ENCODE measurements at regions not wholly inside any gene's neighbourhood (a gene's known extent, or its start where the extent isn't known, plus 50 kb on each side); places are given as distances from the start of the nearest gene placed in this dataset.
A peak's percentile ranks its signal among the peaks of the same experiment; 100 is the strongest.

DNA sequence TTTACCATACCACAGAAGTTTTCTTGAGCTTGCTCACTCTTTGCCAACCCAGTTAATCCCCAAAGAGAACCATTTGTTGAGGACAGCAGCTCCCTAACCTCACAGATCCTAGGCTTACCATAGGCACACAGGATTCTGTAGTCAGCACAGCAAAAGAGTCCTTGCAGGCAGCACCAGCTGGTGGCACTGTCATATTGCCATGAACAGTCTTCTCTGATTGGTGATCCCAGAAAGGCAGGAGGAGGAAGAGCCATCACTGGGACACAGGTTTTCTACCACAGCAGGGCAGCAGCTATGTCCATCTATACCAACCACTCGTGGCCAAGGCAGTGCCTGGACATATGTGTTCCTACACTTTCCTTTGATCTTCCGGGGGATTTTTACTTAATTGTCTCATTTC lies 297.1 kb upstream of the CD180 start:
- H3K9me2 ChIP-seq (ENCODE audit: insufficient read depth) = no peaks in the 10 kb centered on the region
- no peak overlapping the region for H3K4me3 ChIP-seq (replicated peaks in 1 of 2; ENCODE audit: low read depth in 1 of 2, low read length in 2 of 2)
- H3K36me3 ChIP-seq (ENCODE audit: control insufficient read depth in 1 of 2, insufficient read depth in 2 of 2, low read length in 2 of 2) = no peaks in the 10 kb centered on the region
- H3K27me3 ChIP-seq (ENCODE audit: insufficient read depth, low read length) = no peaks in the 10 kb centered on the region
- ChIA-PET CTCF (interaction anchor here (0.6 to 1.1 kb wide), 3 partner anchors 14 to 759 kb away, joined by 3 to 4 read pairs (median 3); no protein-coding TSS in a partner anchor), RAD21 (ENCODE audit: low non-redundant PET in 1 of 2, low total read pairs in 2 of 2, uncharacterized antibody in 2 of 2, unreplicated experiment in 2 of 2) (interaction anchor here in 1 of 2 experiments (0.6 kb wide), 1 partner anchor 778 kb away, joined by 4 read pairs; no protein-coding TSS in a partner anchor), POLR2A (no interaction called here)
- no peaks in the 10 kb centered on the region for H3K4me1 ChIP-seq (ENCODE audit: control insufficient read depth in 1 of 2, insufficient read depth in 2 of 2, low read length in 2 of 2)
- no peak overlapping the region for H3K4me2 ChIP-seq (ENCODE audit: low read length)
- no peak overlapping the region for H3K27ac ChIP-seq (ENCODE audit: low read depth, low read length)
- H3K9me3 ChIP-seq (ENCODE audit: control insufficient read depth in 1 of 2, insufficient read depth in 1 of 2, low read depth in 1 of 2, low read length in 2 of 2) = no peaks in the 10 kb centered on the region
- no peaks in the 10 kb centered on the region for H3K79me2 ChIP-seq (ENCODE audit: insufficient read depth, low read length)
- DNase-seq (ENCODE audit: low read depth, low spot score) (peak; percentile 3), ATAC-seq (peak; percentile 78)
- H3K9ac ChIP-seq (ENCODE audit: low read length) = no peak overlapping the region
- peak; percentile 20 to 28 (median 27); a peak in 4 of 6 replicates for TF ChIP-seq CTCF (IDR thresholded peaks at IDR 0.05 in 2 of 3, conservative IDR thresholded peaks at IDR 0.05 in 1 of 3; ENCODE audit: borderline replicate concordance in 1 of 3, insufficient read depth in 1 of 3, low read depth in 2 of 3, low read length in 2 of 3)
- peak; percentile 52 for TF ChIP-seq RAD21 (IDR thresholded peaks at IDR 0.05; ENCODE audit: low read depth)
- no peak for TF ChIP-seq FOSL1 (IDR thresholded peaks at IDR 0.05; ENCODE audit: low read depth)
- intact Hi-C loops (cut with micrococcal nuclease) = loop anchor here (1.0 to 10.0 kb wide), 2 partner anchors 249 to 759 kb away; no protein-coding TSS in a partner anchor
- H2AFZ ChIP-seq (ENCODE audit: low read depth, low read length, poor library complexity, severe bottlenecking) = no peak overlapping the region
- H4K20me1 ChIP-seq (ENCODE audit: insufficient read depth) = no peaks in the 10 kb centered on the region
- no TSS peak for BruUV-seq (replicated peaks)

DNA sequence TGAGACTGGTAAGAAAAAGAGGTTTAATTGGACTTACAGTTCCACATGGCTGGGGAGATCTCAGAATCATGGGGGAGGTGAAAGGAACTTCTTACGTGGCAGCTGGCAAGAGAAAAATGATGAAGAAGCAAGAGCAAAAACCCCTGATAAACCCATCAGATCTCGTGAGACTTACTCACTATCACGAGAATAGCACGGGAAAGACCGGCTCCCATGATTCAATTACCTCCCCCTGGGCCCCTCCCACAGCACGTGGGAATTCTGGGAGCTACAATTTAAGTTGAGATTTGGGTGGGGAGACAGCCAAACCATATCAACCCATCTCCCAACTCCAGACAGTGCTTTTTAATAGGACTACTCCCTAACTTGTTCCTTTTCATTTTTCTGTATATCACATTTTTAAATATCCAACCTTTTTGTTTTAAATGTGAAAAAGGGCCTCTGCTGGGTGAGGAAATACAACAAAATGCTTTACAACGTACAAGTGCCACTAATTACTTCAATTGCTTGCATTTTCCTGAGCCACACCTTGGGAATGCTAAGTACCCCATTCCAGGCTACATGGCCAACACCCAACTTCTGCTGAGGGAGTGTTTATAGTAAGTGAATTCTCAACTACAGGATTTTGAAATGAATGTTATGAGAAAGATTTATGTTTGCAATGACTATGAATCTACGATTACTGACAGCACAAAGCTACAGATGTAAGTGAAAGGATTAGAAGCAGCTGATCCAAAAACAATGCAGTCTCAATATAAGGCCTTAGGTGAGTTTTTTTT lies 294.1 kb upstream of the CD180 start:
- no peaks in the 10 kb centered on the region for H3K4me1 ChIP-seq (ENCODE audit: control insufficient read depth in 1 of 2, insufficient read depth in 2 of 2, low read length in 2 of 2)
- H3K9me2 ChIP-seq (ENCODE audit: insufficient read depth) = no peaks in the 10 kb centered on the region
- H3K9ac ChIP-seq (ENCODE audit: low read length) = no peak overlapping the region
- ATAC-seq (no peak), DNase-seq (ENCODE audit: low read depth, low spot score) (no peak)
- H3K4me3 ChIP-seq (replicated peaks in 1 of 2; ENCODE audit: low read depth in 1 of 2, low read length in 2 of 2) = no peak overlapping the region
- no peaks in the 10 kb centered on the region for H3K9me3 ChIP-seq (ENCODE audit: control insufficient read depth in 1 of 2, insufficient read depth in 1 of 2, low read depth in 1 of 2, low read length in 2 of 2)
- no peak overlapping the region for H3K4me2 ChIP-seq (ENCODE audit: low read length)
- H3K27me3 ChIP-seq (ENCODE audit: insufficient read depth, low read length) = no peaks in the 10 kb centered on the region
- no peak overlapping the region for H2AFZ ChIP-seq (ENCODE audit: low read depth, low read length, poor library complexity, severe bottlenecking)
- ChIA-PET CTCF (no interaction called here), RAD21 (ENCODE audit: low non-redundant PET in 1 of 2, low total read pairs in 2 of 2, uncharacterized antibody in 2 of 2, unreplicated experiment in 2 of 2) (no interaction called here), POLR2A (no interaction called here)
- H3K79me2 ChIP-seq (ENCODE audit: insufficient read depth, low read length) = no peaks in the 10 kb centered on the region
- no peaks in the 10 kb centered on the region for H4K20me1 ChIP-seq (ENCODE audit: insufficient read depth)
- no peak overlapping the region for H3K27ac ChIP-seq (ENCODE audit: low read depth, low read length)
- no TSS peak for BruUV-seq (replicated peaks)
- H3K36me3 ChIP-seq (ENCODE audit: control insufficient read depth in 1 of 2, insufficient read depth in 2 of 2, low read length in 2 of 2) = no peaks in the 10 kb centered on the region
- intact Hi-C loops (cut with micrococcal nuclease) = loop anchor here (10.0 kb wide), 1 partner anchor 246 kb away; no protein-coding TSS in a partner anchor
- TF ChIP-seq CTCF (IDR thresholded peaks at IDR 0.05 in 2 of 3, conservative IDR thresholded peaks at IDR 0.05 in 1 of 3; ENCODE audit: borderline replicate concordance in 1 of 3, insufficient read depth in 1 of 3, low read depth in 2 of 3, low read length in 2 of 3) = no peak
- TF ChIP-seq POLR2A (IDR thresholded peaks at IDR 0.05; ENCODE audit: borderline replicate concordance, extremely low read depth, insufficient read depth, insufficient read length) = no peak
- TF ChIP-seq EGR1 (IDR thresholded peaks at IDR 0.05; ENCODE audit: low read depth) = no peak
- TF ChIP-seq FOSL1 (IDR thresholded peaks at IDR 0.05; ENCODE audit: low read depth) = no peak
- no peak for TF ChIP-seq ZNF274 (IDR thresholded peaks at IDR 0.05; ENCODE audit: low read depth, low read length)
- TF ChIP-seq JUND (IDR thresholded peaks at IDR 0.05) = no peak
- TF ChIP-seq ELF1 (IDR thresholded peaks at IDR 0.05; ENCODE audit: borderline replicate concordance, low read depth) = no peak
- no peak for TF ChIP-seq SP1 (IDR thresholded peaks at IDR 0.05; ENCODE audit: low read depth)
- TF ChIP-seq, protein P1, sequence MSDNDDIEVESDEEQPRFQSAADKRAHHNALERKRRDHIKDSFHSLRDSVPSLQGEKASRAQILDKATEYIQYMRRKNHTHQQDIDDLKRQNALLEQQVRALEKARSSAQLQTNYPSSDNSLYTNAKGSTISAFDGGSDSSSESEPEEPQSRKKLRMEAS (IDR thresholded peaks at IDR 0.05) = no peak
- no peak for TF ChIP-seq EZH2phosphoT487 (IDR thresholded peaks at IDR 0.05; ENCODE audit: borderline replicate concordance)
- TF ChIP-seq TCF7L2 (IDR thresholded peaks at IDR 0.05; ENCODE audit: borderline replicate concordance, extremely low read depth, insufficient read depth, insufficient read length) = no peak
